Astrocyte (in vitro differentiated cells and primary cell): ENCODE measurements at regions not wholly inside any gene's neighbourhood (a gene's known extent, or its start where the extent isn't known, plus 50 kb on each side); places are given as distances from the start of the nearest gene placed in this dataset.
A peak's percentile ranks its signal among the peaks of the same experiment; 100 is the strongest.

Experiments
- DNase-seq: peaks from one replicate; pipeline ENCODE4 v3.0.0-alpha.2; 2010; ENCODE audit warnings: low read depth
- FAIRE-seq: peaks from 2 replicates; lab custom pipeline; 2011; peaks lifted over from hg19 to GRCh38; lab: Jason Lieb, UNC
- H2AFZ ChIP-seq: 2 replicates; pipeline ENCODE4 v1.6.0; 2012; ENCODE audit warnings: low read depth, low read length, inconsistent platforms
- H3K27ac ChIP-seq: 2 replicates; pipeline ENCODE4 v1.5.1; 2011; ENCODE audit warnings: low read depth, low read length, inconsistent platforms
- H3K27me3 ChIP-seq: 2 replicates; pipeline ENCODE4 v1.6.0; 2011; ENCODE audit warnings: low read length, inconsistent platforms; ENCODE audit not compliant: insufficient read depth
- H3K36me3 ChIP-seq: 2 replicates; pipeline ENCODE4 v1.5.1; 2011; ENCODE audit warnings: low read length, inconsistent platforms; ENCODE audit not compliant: insufficient read depth
- H3K4me1 ChIP-seq: 2 replicates; pipeline ENCODE4 v1.5.1; 2011; ENCODE audit warnings: low read length, inconsistent platforms; ENCODE audit not compliant: insufficient read depth
- H3K4me2 ChIP-seq: 2 replicates; pipeline ENCODE4 v1.6.0; 2012; ENCODE audit warnings: low read length, inconsistent platforms
- H3K4me3 ChIP-seq: 2 replicates; pipeline ENCODE4 v1.5.1; 2011; ENCODE audit warnings: low read depth, mild to moderate bottlenecking, low read length, inconsistent platforms; ENCODE audit not compliant: insufficient read depth
- H3K79me2 ChIP-seq: 2 replicates; pipeline ENCODE4 v1.6.0; 2012; ENCODE audit warnings: mild to moderate bottlenecking, low read length, inconsistent platforms; ENCODE audit not compliant: insufficient read depth
- H3K9ac ChIP-seq: 2 replicates; pipeline ENCODE4 v1.6.0; 2012; ENCODE audit warnings: mild to moderate bottlenecking, low read length, inconsistent platforms
- H3K9me3 ChIP-seq: 2 replicates; pipeline ENCODE4 v1.5.1; 2012; ENCODE audit warnings: low read depth, mild to moderate bottlenecking, low read length, inconsistent platforms; ENCODE audit not compliant: insufficient read depth
- H4K20me1 ChIP-seq: 2 replicates; pipeline ENCODE4 v1.6.0; 2012; ENCODE audit warnings: low read length, inconsistent platforms; ENCODE audit not compliant: insufficient read depth
- H3K27ac Mint-ChIP-seq: one replicate; pipeline ENCODE4 v1.8.0; 2021; ENCODE audit warnings: mild to moderate bottlenecking, mixed read lengths; ENCODE audit not compliant: unreplicated experiment
- H3K27me3 Mint-ChIP-seq: one replicate; pipeline ENCODE4 v1.8.0; 2021; ENCODE audit warnings: low read depth, mixed read lengths; ENCODE audit not compliant: unreplicated experiment
- H3K36me3 Mint-ChIP-seq: one replicate; pipeline ENCODE4 v1.8.0; 2021; ENCODE audit warnings: low read depth, mixed read lengths; ENCODE audit not compliant: unreplicated experiment
- H3K4me1 Mint-ChIP-seq: one replicate; pipeline ENCODE4 v1.8.0; 2021; ENCODE audit warnings: low read depth, mixed read lengths; ENCODE audit not compliant: unreplicated experiment
- H3K4me3 Mint-ChIP-seq: one replicate; pipeline ENCODE4 v1.8.0; 2021; ENCODE audit warnings: mild to moderate bottlenecking, moderate library complexity, mixed read lengths; ENCODE audit not compliant: unreplicated experiment
- H3K9me3 Mint-ChIP-seq: one replicate; pipeline ENCODE4 v1.8.0; 2021; ENCODE audit warnings: mild to moderate bottlenecking, mixed read lengths; ENCODE audit not compliant: unreplicated experiment
- CTCF ChIP-seq: IDR thresholded peaks from 2 replicates; pipeline ENCODE4 v1.5.1; 2011; ENCODE audit warnings: low read depth, mild to moderate bottlenecking, inconsistent platforms, low read length, moderate library complexity; ENCODE audit not compliant: insufficient read depth
- EZH2 ChIP-seq: IDR thresholded peaks from 2 replicates; pipeline ENCODE4 v1.6.1; 2012; ENCODE audit warnings: mild to moderate bottlenecking, low read length, inconsistent platforms; ENCODE audit not compliant: insufficient read depth

DNA sequence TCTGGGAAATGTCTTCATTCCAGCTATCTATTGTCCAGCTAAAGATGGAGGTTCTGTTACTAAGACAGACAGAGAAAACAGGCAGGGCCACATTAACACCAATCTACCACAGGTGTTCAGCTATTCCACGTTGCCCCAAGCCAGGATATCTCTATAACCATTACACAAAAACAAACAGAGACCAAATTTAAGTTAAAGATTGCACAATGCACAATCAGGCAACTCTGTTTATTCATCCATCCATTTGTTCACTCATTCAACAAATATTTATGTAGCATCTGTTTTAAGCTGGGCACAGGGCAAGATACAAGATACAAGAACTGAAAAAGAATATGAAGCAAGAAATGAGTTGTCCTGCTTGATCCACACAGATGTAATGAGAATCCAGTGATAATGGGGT is 629.0 kb downstream of the MED13L start:
- H3K79me2 ChIP-seq = no peaks in the 10 kb centered on the region
- peaks cover 5% of the 10 kb centered on the region for H3K4me1 Mint-ChIP-seq
- FAIRE-seq = no peak
- no peak overlapping the region for H3K27ac ChIP-seq
- no peaks in the 10 kb centered on the region for H3K4me1 ChIP-seq
- H3K4me2 ChIP-seq = no peak overlapping the region
- TF ChIP-seq CTCF = no peak
- TF ChIP-seq EZH2 = no peak
- H3K4me3 Mint-ChIP-seq = no peak overlapping the region
- no peaks in the 10 kb centered on the region for H3K36me3 ChIP-seq
- no peaks in the 10 kb centered on the region for H3K9me3 Mint-ChIP-seq
- no peaks in the 10 kb centered on the region for H3K27me3 ChIP-seq
- H3K36me3 Mint-ChIP-seq = no peaks in the 10 kb centered on the region
- no peak overlapping the region for H2AFZ ChIP-seq
- no peaks in the 10 kb centered on the region for H3K9me3 ChIP-seq
- no peaks in the 10 kb centered on the region for H4K20me1 ChIP-seq
- H3K27me3 Mint-ChIP-seq = peaks cover 5% of the 10 kb centered on the region
- no peak for DNase-seq
- H3K4me3 ChIP-seq = no peak overlapping the region
- H3K9ac ChIP-seq = no peak overlapping the region
- H3K27ac Mint-ChIP-seq = no peak overlapping the region

- Histone ChIP-seq H3K4me2 (no peak overlapping the region), H3K27ac (no peak overlapping the region), H3K4me3 (no peak overlapping the region), H3K9ac (no peak overlapping the region), H2AFZ (no peak overlapping the region), H3K9me3 (no peaks in the 10 kb centered on the region), H3K4me1 (no peaks in the 10 kb centered on the region), H3K79me2 (no peaks in the 10 kb centered on the region), H4K20me1 (no peaks in the 10 kb centered on the region), H3K27me3 (no peaks in the 10 kb centered on the region), H3K36me3 (no peaks in the 10 kb centered on the region)
- Mint-ChIP-seq H3K27ac (no peak overlapping the region), H3K9me3 (no peaks in the 10 kb centered on the region), H3K4me1 (peaks cover 5% of the 10 kb centered on the region), H3K27me3 (no peaks in the 10 kb centered on the region), H3K36me3 (no peaks in the 10 kb centered on the region), H3K4me3 (no peak overlapping the region)
- no peak for FAIRE-seq
- TF ChIP-seq CTCF (no peak), EZH2 (no peak)
- DNase-seq = no peak
Observed at GRCh38 chr12:115646210-115646609, 631.3 kb downstream of the MED13L start.

- Mint-ChIP-seq H3K4me1 (peaks cover 16% of the 10 kb centered on the region), H3K36me3 (no peaks in the 10 kb centered on the region), H3K27ac (peak overlapping the region; percentile 92), H3K27me3 (no peaks in the 10 kb centered on the region), H3K9me3 (no peaks in the 10 kb centered on the region), H3K4me3 (no peak overlapping the region)
- no peaks in the 10 kb centered on the region for H3K9me3 ChIP-seq
- no peak overlapping the region for H3K27ac ChIP-seq
- H3K4me2 ChIP-seq = no peak overlapping the region
- FAIRE-seq = peak; percentile 56
- DNase-seq = peak; percentile 54
- no peak overlapping the region for H2AFZ ChIP-seq
- no peak overlapping the region for H3K9ac ChIP-seq
- TF ChIP-seq EZH2 = no peak
- no peak for TF ChIP-seq CTCF
- no peaks in the 10 kb centered on the region for H3K27me3 ChIP-seq
- no peaks in the 10 kb centered on the region for H3K79me2 ChIP-seq
- H3K4me1 ChIP-seq = peaks cover 5% of the 10 kb centered on the region
- H3K4me3 ChIP-seq = no peak overlapping the region
- no peaks in the 10 kb centered on the region for H3K36me3 ChIP-seq
- H4K20me1 ChIP-seq = no peaks in the 10 kb centered on the region
Observed at GRCh38 chr12:115640929-115641328, 636.6 kb downstream of the MED13L start.
